CD4-positive, alpha-beta T cell treated with Interleukin-4 for 1 hour (primary cell): ENCODE measurements at regions not wholly inside any gene's neighbourhood (a gene's known extent, or its start where the extent isn't known, plus 50 kb on each side); places are given as distances from the start of the nearest gene placed in this dataset.

ENCODE experiments used
- DNase-seq, 2 donors: peaks; one replicate each; pipeline ENCODE4 v3.0.0-alpha.2; 2020 to 2022

DNA sequence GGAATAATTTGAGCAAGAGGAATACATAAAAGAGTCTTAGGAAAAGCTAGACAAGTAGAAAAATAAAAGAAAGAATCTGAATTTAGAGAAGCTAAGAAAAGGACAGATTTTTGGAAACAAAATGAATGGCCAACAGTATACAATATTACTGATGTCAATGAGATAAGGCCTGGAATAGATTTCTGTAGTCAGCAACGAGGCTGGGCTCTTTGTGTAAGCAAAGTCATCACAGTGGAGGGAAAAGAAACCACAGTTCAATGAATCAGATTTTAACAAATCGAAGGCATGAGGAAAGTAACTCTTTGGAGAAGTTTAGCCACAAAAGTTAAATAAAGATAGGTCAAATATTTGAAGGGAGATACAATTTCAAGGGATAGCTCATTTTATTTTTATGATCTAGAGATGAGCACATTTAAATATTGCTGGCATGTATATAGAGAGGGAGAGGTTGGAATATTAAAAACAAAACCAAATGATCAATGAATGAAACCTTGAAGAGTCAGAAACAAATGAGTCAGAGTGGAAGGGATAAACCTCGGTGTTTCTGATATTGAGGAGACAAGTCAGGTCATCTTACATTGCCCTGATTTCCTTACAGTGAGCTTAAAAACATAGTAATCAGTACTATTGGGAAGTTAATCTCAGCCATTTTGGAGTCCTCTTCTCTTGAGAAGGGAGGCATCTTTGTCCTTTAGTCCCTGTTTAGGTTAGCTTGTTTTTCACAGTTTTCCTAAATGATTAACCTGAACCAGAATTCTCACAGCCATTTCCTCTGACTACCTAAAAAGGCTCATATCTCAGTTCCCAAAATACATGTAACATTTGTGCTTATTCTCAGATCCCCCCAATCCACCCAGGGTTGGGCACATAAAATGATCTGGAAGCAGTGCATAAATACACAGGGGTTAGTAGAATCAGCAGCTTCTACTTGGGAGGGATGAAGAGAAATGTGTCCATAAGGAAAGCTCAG is 620.0 kb upstream of the B3GALT2 start:
- DNase-seq: no peak

DNA sequence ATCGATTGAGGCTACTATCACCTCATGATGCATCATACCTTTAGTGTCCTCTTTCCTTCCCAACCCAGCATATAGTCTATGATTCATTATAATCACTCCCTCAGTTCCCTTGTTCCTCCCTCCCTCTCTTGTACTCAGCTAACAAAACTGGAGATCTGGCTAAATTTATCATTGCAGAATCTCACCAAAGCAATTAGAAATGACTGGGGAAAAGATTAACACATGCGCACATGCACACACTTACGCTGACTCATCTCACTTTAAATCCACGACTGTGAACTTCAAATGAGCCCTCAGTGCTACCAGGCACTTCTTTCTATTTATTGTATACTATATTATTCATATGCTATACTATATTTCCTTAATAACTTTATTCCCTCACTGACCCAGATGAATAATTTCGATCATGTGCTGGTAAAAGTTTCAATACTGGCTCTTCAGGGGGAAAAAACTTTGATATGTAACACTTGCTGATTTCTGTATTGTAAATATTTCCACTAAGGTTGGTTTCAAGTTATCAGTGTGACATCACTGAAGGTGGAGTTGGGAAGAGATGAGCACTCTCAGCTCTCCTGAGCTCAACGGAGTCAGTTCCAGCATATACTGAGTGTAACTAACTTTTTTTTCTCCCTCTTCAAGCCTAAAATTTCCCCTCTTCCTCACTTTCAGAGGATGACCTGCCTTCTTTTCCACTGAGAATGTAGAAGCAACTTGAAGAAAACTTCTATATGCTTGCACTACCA is 613.7 kb upstream of the B3GALT2 start:
- DNase-seq: no peak

DNA sequence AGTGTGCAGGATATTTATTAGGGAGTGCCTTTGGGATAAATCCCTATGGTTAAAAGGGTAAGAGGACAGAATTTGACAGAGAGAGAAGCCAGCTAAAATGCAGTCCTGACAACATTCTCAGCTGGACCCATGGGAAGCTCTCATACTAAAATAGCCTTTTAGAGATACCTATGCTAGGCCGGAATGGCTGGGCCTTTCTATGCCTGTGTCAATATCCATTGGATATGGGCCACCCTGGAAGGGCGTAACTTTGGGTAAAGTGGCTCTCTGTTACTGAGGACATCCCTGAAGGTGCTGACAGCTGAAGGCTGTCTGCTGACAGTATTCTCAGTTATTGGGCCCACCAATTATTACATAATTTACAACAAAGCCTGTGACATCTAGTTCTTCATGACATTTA is 613.0 kb upstream of the B3GALT2 start:
- no peak for DNase-seq

DNA sequence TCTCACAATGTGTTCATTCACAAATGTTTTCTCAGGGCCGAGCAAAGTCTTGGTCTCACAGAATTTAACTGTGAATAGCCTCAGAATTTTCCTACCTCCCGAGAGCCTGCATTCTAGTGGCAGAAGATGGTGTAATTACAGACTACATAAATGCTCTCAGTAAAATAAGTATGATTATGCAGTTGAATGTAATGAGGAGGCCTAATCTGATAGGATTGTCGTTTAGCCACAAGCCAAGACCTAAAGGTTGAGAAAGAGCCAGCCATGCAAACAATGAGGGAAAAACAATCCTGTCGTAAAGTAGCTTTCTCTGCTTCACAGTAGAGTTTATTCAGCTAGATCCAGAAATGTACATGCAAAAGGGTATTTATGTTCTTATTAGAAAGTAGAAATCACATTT is 607.8 kb upstream of the B3GALT2 start:
- DNase-seq: no peak

DNA sequence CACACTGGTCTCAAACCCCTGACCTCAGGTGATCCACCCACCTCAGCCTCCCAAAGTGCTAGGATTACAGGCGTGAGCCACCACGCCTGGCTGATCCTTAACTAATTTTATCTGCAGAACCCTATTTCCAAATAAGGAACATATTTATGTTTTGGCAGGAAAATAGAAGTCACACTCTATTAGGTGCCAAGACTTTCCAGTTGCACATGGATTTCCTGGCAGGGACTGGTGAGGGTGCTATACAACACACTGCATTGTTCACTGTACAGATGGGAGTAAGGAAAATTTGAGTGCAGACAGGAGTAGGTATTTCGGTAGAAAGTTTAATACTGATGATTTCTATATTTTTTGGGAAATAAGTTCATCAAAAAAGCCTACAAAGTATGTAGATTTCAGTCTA is 605.3 kb upstream of the B3GALT2 start:
- no peak for DNase-seq

DNA sequence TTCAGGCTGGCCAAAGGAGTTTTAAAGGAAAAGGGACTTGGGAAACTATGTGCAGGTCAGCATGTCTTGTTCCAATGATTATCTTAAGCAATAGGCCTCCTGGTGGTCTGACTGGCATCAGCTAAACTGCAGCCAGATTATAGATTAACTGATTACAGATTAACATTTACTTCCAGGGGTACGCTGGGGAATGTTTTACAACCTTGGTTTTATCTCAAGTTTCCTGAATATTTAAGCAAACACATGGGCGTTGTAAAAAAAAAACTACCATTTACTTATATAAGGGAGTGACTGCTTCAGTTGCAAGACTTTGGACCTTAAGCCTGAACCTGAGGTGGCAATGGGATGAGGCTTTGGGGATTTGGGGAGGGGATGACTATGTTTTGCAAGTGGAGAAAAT is 600.6 kb upstream of the B3GALT2 start:
- DNase-seq: no peak

DNA sequence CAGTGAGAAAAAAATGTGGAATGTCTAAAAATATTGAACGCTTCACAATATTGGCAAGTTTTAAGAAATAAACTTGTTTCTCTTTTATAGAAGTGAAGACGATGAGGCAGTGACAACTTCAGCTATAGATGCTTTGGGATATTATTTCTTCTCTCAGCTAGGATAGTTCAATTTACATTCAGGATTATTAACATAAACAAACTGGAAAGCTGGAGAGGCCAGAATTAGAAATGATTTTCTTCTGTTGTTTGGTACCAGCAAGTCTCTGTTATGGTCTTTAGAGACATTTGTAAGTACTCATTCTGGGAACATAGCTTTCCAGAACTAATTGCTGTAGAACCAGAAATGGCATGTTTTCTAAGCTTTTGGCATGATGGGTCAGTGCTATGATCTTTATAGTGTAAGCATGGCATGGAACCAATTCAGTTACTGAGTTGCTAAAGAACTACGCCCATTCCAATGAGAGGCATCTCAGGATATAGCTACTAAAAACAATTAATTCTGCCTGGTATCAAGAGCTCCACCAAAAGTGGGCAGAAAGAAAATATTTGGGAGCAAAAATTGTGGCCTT is 599.5 kb upstream of the B3GALT2 start:
- no peak for DNase-seq

DNA sequence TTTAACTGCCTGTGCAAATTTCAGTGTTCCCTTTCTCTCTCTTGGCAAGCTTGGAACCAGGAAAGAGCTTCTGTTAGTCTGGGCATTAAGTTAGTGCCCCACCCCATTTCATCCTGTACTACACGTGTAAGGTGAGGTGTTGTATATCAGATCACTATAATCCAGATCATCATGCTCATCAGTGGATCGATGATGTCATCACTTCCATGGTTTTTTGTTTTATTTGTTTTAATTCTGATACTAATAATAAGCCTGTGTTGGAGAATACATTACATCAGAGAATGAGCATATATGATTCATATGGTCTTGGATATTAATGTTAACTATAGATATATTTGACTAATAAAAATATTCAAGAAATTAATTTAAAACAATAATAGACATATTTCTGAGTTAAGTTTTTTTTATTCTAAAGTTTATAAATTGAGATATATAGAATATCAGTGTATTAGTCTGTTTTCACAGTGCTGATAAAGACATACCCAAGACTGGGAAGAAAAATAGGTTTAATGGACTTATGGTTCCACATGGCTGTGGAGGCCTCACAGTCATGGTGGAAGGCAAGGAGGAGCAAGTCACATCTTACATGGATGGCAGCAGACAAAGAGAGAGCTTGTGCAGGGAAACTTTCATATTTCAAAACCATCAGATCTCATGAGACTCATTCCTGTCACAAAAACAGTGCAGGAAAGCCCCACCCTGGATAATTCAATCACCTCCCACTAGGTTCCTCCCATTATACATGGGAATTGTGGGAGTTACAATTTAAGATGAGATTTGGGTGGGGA is 588.3 kb upstream of the B3GALT2 start:
- DNase-seq: no peak

DNA sequence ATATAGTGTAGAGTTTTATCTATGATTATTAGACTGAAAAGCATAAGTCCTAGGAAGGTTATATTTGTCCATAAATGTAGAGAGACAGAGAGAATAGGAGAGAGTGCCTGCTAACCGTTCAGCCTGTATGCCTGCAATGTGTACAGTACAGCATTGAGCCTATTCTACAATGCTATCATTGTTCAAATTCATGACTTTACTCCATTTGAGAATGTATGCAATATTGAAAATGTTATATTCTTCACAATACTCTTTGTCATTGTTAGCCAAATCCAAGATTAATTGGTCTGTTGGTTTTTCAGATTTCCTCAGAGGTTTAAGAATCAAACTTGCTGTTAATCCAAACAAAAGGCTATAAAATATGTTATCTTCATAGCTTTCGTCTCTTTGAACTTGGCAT is 585.2 kb upstream of the B3GALT2 start:
- no peak for DNase-seq

DNA sequence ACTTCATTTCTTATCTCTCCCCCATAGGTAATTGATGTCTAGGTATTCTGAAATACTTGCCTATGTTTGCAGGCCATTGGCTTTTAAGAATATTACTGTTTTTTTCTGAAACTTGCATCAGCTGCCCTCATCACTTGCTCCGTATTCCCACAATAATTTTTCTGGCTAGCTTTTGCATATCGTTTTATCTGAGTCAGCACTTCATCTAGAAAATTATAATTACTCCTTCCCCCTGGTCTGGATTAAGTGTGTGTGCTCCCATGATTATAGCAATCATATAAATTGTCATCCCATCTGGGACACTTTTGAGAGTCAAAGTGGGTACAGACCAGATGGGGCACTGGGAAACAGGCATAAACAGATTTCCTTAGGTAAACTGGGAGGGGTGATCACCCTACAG is 583.2 kb upstream of the B3GALT2 start:
- DNase-seq: no peak

DNA sequence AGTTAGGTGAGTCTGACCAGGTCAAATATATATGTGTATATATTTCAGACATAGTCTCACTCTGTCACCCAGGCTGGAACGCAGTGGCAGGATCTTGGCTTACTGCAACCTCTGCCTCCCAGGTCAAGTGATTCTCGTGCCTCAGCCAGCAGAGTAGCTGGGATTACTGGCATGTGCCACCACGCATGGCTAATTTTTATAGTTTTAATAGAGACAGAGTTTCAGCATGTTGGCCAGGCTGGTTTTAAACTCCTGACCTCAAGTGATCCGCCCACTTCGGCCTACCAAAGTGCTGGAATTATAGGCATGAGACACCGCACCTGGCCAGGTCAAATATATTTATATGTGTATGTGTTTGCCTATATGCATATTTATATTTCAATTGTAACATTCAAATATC is 581.5 kb upstream of the B3GALT2 start:
- DNase-seq: no peak

DNA sequence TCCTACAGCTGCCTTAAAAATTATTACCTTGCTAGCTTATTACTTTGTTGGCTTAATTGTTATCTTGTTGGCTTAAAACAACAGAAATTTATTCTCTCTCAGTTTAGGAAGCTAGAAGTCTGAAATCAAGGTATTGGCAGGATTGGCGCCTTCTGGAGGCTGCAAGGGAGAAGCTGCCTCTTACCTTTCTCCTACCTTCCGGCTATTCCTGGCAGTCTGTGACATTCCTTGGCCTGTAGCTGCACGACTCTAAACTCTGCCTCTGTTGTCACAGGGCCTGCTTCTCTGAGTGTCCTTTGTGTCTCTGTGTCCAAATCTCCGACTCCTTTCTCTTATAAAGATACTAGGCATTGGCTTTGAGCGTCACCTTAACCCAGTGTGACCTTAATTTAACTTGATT is 579.9 kb upstream of the B3GALT2 start:
- no peak for DNase-seq

DNA sequence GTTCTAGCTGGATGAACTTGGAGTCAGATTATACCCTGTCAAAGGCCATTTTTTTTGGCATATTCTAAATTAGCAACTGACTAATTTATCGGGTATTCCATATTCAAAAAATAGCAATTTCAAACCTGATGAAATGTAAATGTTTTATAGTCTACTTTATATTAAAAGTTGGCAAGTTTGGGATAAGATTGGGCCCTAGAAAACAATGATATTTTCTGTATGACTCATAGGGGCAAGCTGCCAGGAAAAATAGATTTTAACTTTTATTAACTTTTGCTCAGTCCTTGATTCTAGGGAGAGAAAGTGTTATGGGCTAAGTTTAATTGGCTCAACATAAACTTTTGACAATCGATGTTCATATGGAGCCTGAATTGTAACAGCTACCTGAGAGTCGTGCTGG is 576.9 kb upstream of the B3GALT2 start:
- no peak for DNase-seq

DNA sequence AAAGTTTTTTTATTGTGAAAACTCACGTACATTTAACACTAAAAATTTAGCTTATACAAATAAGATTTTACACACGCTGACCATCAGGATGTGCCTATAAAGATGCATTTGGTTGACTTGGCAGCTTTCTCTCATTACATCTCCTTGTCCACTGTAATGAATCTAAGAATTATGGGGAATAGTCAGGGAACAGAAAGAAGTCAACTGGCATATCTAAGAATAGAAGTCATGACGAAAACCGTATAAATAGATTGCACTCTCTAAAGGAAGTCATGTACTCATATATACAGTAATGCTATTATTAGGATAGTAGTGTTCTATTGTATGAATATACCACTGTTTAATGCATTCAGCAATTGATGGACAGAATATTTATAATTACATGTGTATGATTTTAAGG is 575.8 kb upstream of the B3GALT2 start:
- DNase-seq: no peak

DNA sequence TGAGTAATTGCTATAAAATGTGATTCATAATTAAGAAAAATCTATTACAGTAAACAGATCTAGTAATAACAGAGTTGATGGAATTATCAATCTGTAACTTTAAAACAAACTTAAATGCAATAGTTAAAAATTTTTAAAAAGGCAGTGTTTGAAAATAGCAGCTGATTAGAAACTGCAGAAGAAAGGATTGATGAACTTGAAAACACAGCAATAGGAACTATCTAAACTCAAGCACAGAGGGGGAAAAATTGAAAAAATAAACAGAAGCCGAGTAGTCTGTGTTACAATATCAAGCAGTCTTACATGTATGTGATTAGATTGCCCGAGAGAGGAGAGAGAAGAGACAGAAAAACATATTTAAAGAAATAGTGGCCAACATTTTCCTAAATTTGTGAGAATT is 569.0 kb upstream of the B3GALT2 start:
- no peak for DNase-seq

DNA sequence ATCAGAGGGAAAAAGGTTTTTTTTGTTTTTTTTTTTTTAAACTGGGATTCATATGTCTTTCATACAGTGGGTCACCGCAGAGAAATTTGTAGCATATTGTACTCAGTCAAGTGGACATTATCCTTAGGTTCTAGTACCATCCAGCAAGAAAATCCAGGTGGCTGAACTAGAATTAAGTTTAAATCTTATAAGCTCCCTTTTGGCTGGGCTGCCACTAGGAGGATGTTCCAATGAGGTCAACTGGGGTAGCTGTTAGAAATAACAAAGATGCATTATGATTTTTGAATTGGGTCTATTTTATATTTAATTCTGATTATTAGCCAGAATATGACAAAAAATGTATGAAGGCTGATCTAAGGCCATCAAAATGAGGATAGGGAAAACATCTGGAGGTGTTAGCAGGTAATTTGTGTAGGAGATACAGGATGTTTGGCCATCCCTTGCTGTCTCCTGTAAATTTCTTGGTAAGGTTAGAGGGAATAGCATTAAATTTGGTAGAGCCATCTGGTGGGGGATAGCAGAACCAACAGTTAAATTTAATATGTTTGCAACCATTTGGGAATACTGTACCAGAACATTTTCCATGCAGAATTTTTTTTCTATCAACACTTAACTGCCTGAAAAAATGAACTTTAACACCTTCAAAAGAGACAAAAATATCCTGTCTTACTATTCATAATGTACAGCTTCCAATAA is 568.5 kb upstream of the B3GALT2 start:
- DNase-seq: no peak

DNA sequence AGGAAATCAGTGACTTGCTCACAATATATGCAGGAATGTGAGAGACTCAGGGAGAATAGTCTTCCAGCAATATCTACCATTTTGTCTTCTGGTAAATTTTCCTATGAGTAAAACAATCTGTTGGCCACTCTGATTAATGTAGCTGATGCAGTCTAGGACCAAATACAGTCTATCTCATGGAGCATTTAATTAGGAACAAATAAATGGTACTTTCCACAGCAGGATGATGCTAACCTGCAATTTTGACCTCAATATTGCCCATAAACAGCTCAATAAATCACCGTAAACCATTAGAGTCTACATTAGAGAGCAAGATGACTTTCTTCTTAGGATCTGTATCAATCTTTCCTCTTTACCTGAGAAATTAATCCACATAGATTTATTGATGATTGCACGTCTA is 567.7 kb upstream of the B3GALT2 start:
- no peak for DNase-seq

DNA sequence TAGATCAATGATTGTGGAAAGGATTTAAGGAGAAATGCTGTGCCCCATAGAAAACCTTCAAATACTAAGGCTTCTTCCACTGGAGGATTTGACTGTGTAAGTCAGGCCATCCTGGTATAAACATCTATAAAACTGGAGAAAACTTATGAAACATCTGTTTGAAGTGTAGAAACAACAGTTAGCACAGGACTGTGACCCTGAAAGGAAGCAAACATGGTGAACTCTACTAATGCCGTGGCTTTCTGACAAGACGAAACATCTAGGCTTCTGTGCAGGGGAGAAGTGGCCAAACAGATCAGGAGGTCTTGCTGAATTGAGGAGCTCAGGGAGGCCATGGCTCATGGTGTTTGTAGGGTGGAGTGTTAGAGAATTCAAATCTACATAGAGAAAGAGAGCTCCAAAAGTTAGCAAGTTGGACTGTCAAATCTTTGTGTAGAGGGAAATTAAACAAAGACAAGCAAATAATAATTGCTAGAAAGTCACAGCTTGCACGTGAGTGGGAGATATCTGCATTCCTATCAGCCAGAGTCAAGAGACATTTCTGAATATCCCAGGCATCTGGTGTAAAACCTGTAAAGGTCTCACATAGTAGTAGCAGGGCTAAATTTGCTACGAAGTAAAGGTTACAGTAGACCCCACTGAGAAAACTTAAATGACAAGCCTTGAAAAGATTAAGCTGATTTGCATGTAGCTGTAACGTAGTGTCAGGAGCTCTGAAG is 566.8 kb upstream of the B3GALT2 start:
- DNase-seq: no peak

DNA sequence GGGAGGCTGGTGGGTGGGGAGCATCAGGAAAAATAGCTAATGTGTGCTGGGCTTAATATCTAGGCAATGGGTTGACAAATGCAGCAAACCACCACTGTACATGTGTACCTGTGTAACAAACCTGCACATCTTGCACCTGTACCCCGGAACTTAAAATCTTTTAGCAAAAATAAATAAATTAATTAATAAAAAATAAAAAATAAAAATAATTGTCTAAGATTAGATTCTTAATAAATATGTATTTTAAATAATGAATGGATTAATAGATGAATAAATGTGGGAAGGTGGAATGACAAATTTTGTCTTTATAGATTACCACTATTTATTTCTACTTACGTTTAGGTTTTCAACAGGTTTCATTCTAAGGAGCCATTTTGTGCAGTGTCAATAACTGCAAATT is 563.5 kb upstream of the B3GALT2 start:
- DNase-seq: no peak

DNA sequence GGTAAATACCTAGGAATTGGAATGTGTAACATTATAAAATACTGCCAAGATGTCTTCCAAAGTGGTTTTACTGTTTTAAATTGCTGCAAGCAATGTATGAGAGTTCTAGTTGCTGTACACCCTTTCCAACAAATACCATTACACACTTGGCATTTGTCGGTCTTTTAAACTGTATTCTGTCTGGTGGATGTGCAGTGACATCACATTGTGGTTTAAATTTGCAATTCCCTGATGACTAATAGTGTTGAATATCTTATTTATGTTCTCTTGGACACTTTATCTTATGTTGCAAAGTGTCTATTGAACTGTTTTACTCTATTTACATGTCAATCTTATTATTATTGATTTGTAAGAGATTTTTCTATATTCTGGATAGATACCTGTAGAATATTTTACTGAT is 561.2 kb upstream of the B3GALT2 start:
- no peak for DNase-seq

DNA sequence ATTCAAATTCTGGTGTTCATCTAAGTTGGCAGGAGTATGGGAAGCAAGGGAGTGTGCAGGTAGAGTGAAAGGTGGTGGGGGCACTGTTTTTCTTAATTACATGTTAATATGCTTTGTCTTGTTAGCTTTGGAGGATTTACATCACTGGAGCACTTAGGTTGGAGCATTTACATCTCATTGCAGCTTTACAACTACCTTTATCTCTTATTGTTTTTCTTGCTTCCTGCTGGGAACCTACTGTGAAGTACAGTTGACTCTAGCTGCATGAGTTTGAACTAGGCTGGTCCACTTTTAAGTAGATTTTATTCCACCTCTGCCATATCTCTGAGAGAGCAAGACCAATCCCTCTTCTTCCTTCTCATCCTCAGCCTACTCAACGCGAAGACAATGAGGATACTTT is 554.8 kb upstream of the B3GALT2 start:
- no peak for DNase-seq

DNA sequence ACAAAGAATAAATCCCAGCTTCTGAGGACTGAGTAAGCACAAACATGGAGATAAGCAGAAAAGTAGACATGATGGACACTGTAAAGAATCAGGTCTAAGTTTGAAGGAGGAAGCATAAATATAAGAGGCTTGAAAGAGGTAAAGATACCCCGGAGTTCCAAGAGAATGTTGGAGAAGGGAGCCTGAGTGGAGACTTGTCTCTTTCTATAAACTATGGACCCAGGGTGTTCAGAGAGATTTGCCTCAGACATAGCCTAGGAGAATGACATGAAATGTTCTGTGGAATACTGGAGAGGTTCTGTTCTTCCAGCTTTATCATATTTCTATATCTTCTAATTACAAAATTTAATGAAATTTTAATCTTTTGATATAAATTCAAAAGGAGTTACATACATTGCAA is 554.3 kb upstream of the B3GALT2 start:
- no peak for DNase-seq
